Epithelial cell of proximal tubule (primary cell): ENCODE measurements at regions not wholly inside any gene's neighbourhood (a gene's known extent, or its start where the extent isn't known, plus 50 kb on each side); places are given as distances from the start of the nearest gene placed in this dataset.
A peak's percentile ranks its signal among the peaks of the same experiment; 100 is the strongest.

ENCODE experiments used
- DNase-seq: peaks from one replicate; pipeline ENCODE4 v3.0.0-alpha.2; 2011; ENCODE audit warnings: low read depth
- H3K4me3 ChIP-seq: 2 replicates; pipeline ENCODE4 v1.5.1; 2011; ENCODE audit warnings: low read depth, mild to moderate bottlenecking, low read length
- TF ChIP-seq, protein P1 (sequence below): conservative IDR thresholded peaks from 2 replicates; pipeline ENCODE4 v1.5.1; 2012; ENCODE audit warnings: low read depth, mild to moderate bottlenecking, low read length

DNA sequence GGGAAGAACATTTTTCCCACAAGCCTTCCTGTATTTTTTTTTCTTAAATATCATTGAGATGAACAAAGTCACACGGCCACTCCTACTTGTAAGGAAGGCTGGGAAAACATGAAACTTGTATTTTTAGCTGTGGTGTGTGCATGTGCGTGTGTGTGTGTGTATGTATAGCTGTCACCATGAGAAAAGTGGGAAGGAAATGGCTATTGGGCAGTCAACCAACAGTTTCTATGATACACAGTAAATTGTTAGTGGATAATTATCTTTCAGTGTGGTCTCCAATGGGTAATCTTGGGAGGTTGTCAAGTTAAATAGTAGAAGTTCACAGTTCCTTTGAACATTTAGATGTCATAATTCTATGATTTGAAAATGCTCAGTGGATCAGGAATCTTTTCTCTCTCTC lies 132.7 kb upstream of the USP24 start:
- TF ChIP-seq, protein P1, sequence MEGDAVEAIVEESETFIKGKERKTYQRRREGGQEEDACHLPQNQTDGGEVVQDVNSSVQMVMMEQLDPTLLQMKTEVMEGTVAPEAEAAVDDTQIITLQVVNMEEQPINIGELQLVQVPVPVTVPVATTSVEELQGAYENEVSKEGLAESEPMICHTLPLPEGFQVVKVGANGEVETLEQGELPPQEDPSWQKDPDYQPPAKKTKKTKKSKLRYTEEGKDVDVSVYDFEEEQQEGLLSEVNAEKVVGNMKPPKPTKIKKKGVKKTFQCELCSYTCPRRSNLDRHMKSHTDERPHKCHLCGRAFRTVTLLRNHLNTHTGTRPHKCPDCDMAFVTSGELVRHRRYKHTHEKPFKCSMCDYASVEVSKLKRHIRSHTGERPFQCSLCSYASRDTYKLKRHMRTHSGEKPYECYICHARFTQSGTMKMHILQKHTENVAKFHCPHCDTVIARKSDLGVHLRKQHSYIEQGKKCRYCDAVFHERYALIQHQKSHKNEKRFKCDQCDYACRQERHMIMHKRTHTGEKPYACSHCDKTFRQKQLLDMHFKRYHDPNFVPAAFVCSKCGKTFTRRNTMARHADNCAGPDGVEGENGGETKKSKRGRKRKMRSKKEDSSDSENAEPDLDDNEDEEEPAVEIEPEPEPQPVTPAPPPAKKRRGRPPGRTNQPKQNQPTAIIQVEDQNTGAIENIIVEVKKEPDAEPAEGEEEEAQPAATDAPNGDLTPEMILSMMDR = no peak
- H3K4me3 ChIP-seq = no peak overlapping the region
- DNase-seq = no peak

DNA sequence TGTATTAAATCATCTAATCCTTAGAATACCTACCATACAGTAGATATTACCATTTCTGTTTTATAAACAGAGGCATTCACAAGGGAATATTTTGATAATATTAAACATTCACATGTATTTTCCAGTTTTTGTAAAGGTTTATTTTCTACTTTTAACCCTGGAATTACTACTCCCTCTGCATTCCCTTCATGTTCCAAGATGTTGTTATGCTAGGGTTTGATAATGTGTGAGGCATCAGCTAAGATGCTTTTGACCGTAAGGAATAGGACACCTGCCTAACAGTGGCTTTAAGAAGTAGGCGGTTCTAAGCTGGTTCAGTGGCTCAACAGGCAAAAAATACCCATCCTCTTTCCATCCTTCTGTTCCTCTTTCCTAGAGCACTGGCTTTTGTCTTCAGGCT lies 131.9 kb upstream of the USP24 start:
- TF ChIP-seq, protein P1 = no peak
- DNase-seq = no peak
- no peak overlapping the region for H3K4me3 ChIP-seq

DNA sequence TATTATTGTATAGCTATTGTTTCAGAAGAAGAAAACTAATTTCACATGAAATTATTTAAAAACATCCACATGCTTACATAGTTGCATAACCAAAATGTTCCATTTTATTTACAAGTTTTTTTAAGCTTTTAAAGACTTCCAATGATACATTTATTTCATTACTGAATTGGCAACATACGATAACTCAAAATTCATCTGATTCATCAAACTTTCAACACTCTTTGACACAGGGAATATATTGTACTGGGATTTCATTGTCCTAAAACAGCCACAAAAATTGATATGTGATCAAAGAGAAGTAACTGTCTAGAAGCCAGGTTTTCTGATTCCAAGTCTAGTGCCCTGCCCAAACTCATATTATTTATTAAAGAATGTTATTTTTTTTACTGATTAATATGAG lies 131.4 kb upstream of the USP24 start:
- DNase-seq = no peak
- TF ChIP-seq, protein P1 = no peak
- no peak overlapping the region for H3K4me3 ChIP-seq

DNA sequence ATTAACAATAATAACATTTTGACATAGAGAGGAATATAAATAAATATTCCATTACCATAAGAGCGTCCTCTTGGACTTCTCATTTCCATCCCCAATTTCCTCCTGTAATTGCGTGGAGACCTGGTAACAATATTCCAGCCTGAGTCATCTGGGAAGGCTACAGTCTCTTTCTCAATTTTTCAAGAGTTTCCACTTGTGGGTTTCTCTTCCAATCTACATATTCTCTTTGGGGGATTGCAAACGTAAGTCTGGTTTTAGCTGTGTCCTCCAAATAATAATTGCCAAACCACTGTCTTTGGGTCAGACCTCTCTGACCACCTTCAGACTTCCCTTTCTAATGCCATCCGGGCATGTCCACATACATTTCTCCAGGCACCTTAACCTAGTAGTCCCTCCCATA lies 124.5 kb upstream of the USP24 start:
- DNase-seq = no peak
- TF ChIP-seq, protein P1 = no peak
- H3K4me3 ChIP-seq = no peak overlapping the region

DNA sequence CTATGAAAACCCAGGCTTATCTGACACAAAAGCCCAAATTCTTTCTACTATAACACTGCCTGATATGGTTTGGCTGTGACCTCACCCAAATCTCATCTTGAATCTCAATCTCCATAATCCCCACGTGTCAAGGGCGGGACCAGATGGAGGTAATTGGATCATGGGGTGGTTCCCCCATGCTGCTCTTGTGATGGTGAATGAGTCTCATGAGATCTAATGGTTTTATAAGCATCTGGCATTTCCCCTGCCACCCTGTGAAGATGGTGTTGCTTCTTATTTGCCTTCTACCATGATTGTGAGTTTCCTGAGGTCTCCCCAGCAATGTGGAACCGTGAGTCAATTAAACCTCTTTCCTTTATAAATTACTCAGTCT lies 123.3 kb upstream of the USP24 start:
- DNase-seq = no peak
- no peak overlapping the region for H3K4me3 ChIP-seq
- TF ChIP-seq, protein P1 = no peak

DNA sequence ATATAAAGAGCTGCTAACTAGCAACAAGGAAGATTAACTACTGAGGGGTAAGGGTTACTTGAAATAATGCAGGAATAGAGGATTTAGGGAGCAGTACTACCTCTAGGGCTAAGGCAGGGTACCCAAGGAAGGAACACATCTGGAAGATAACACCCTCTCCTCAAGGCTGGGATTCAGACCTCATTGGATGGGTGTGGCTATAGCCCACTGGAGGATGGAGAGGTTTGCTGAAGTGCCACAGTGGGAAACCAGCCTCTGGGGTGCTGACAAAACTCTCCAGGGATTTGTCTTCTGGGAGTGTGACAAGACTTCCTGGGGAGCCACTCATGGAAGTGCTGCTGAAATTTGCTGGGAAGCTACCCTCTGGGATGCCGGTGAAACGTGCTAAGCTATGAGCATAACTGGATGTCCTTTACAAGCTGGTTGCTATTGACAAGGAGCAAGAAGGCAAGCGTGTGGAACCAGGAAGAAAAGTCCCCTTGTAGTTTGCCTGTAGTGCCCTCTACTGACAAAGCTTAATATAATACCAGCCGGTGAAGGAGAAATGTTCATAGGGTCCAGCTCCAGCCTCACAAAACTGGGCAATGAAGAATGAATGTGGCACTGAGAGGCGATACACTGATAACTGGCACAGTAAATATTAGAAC lies 122.8 kb upstream of the USP24 start:
- no peak overlapping the region for H3K4me3 ChIP-seq
- DNase-seq = peak; percentile 31
- TF ChIP-seq, protein P1 = peak; percentile 69

DNA sequence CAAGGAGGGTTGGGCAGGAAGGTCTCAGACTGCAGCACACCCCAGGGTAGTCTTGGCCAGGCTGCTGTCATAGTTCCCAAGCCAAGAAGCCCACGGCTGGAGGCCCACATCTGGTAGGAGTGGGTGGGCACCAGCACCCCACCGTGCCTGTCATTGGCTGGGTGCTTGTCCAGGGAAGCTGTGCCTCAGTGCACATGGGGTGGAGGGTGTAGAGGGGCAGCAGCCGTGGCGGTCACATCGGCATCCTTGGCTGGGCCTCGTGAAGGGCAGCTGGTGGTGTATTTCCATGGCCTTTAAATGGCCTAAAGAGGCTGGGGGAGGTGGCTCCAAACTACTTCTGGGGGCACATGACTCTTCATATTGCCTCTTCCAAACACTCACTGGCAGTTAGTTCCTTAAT lies 119.6 kb upstream of the USP24 start:
- no peak overlapping the region for H3K4me3 ChIP-seq
- DNase-seq = no peak
- TF ChIP-seq, protein P1 = no peak
